ENCODE measurements at regions not wholly inside any gene's neighbourhood (a gene's known extent, or its start where the extent isn't known, plus 50 kb on each side); places are given as distances from the start of the nearest gene placed in this dataset.
"Not testable (repeated sequence)": the region's sequence is repeated elsewhere in the genome, so short reads cannot be mapped to it uniquely, and the experiment has no call there.

- DNase-seq: no peak
Measured at GRCh38 chr5:25160891-25161290, 516.1 kb upstream of the CDH10 start.

GRCh38 chr5:25150819-25151218, 506.0 kb upstream of the CDH10 start:
- DNase-seq: peak; percentile 46

DNA sequence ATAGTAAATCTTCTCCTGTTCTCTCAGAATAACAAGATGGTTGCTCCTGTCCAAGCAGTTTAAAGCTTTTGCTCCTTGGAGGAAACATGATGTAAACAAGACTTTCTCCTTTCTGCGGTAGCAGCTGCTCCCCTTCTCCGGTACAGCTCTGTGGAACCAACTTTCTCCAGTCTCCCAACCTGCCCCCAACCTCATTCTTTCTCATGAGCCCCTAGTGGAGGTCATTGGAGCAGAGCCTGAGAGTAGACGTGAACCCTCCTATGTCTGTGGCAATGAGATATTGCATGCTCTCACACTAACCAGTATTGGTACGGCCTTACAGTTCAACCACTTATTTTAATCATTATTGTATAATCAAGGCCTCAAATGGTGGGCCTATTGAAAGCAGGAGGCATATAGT, 483.8 kb upstream of the CDH10 start:
- DNase-seq: no peak

DNA sequence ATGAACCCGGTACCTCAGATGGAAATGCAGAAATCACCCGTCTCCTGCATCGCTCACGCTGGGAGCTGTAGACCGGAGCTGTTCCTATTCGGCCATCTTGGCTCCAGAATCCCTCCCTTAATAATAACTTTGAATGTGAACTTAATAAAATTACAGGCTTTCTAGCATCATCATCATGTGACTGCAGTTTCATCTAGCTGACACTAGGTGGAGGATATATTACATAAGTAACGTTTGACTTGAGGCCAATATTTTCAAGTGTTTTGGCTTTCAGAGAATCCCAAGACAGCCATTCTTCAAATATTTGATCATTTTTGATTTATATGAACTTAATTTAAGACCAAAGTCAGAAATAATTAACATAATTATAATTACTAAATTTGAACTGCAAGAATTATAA, 474.9 kb upstream of the CDH10 start:
- DNase-seq: peak; percentile 64

- DNase-seq: no peak
Measured at GRCh38 chr5:25107853-25108252, 463.1 kb upstream of the CDH10 start.

- no peak for DNase-seq
Measured at GRCh38 chr5:25099538-25099937, 454.8 kb upstream of the CDH10 start.

DNA sequence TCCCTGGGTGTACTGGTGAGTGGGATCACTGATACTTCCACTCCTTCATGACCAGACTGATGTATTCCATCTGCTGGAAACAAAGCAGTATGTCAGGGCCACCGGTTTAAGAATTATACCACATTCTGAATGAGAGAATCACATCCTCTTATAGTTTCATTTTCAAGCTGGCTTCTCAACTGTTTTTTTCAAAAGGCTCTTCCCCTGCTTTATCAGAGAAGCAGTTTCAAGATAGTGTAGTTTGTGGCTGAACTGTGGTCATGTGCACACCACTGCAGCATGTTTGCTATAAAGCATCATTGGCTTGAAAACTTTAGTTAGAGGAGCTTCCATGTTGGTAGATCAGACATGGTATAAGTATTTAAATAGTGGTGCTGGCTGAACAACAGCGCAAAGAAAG, 450.5 kb upstream of the CDH10 start:
- no peak for DNase-seq

DNA sequence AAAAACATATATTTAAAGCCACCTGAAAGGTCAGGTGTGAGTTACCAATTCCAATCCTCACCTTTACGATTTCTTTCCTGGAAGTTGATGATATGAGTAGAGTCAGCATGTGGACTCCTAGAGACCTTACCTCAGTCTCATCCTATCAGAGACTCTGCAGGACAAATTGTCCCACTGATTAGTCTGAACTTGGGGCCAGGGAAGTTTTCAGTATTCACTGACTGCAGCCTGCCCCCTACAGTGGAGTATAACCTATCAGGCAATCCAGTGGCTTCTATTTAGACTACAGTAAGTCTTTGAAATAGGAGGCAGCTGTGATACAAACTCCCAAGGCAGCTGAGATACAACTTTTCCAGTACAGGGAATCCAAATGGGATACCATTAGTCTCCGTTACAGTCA, 449.4 kb upstream of the CDH10 start:
- no peak for DNase-seq

DNA sequence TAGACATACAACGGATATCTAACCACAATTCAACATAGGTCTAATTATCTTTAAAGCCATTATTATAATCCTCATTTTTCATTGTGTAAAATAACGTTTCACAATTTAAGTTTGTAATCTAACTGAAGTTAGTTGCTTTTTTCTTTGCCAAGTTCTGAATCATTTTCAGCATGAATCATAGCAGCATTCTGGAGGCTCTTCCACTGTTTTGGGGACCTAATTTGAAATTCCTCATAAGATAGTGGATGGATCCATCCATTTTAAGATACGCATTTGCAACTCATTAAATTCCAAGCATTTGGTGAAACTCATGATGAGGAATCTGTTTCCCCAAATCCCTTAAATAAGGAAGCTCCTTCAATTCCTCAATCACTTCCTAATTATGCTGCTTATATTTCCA, 447.1 kb upstream of the CDH10 start:
- no peak for DNase-seq

DNA sequence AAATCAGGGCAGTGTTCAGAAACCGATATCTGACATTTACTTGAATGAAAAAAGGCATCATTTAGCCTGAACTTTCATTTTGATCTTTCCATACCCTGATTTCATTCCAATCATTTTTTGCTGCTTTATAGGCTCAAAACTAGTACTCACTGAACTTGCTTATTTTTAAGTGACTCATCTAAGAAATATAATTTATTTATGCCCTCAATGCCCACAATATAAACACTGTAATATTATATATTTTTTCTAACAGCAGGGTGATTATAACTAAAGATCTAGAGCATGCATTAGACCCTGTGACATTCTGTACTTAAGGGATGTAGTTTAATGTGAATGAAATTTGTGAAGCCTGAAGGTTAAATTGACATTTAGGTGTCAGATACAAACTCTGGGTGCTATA, 446.1 kb upstream of the CDH10 start:
- no peak for DNase-seq

GRCh38 chr5:25090275-25090674, 445.5 kb upstream of the CDH10 start:
- no peak for DNase-seq

GRCh38 chr5:25088689-25089088, 443.9 kb upstream of the CDH10 start:
- not testable (repeated sequence) for DNase-seq

DNA sequence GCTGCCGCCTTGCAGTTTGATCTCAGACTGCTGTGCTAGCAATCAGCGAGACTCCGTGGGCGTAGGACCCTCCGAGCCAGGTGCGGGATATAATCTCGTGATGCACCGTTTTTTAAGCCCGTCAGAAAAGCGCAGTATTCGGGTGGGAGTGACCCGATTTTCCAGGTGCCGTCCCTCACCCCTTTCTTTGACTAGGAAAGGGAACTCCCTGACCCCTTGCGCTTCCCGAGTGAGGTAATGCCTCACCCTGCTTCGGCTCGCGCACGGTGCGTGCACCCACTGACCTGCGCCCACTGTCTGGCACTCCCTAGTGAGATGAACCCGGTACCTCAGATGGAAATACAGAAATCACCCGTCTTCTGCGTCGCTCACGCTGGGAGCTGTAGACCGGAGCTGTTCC, 438.5 kb upstream of the CDH10 start:
- not testable (repeated sequence) for DNase-seq

GRCh38 chr5:25066239-25066638, 421.5 kb upstream of the CDH10 start:
- no peak for DNase-seq

DNA sequence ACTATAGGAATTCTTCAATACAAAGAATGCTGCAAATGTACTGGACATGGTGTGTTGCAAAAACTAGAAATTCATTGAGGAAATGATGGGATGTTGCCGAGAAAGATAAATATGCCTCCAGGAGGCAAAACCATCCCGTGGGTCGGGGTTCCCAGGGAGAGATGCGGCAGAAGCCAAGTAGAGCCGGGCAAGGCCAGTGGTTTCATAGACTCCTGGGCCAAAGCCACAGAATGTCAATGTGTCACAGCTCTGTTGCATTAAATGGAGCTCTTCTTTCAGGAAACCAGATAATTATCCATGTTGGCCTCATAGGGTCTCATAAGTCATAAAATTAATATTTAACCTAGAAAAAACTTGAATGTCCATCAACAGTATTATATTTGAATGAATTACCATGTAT, 419.5 kb upstream of the CDH10 start:
- no peak for DNase-seq

DNA sequence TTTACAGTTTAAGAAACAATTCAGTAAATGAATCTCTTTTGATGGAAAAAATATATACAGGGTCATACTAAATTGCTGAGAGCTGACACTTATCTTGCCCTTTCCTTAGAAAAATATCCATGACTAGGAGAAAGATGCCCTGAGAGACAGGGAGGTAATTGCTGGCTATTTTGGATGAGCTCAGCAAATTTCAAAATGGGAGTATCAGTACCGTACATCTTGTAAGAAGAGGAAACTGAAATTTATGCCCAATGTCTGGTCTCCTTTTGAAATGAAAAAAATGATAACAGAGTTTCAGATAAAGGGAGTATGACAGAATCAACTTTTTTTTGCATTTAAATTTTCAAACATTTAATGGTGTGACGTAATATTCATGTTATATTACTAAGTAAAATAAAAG, 415.8 kb upstream of the CDH10 start:
- DNase-seq: no peak

DNA sequence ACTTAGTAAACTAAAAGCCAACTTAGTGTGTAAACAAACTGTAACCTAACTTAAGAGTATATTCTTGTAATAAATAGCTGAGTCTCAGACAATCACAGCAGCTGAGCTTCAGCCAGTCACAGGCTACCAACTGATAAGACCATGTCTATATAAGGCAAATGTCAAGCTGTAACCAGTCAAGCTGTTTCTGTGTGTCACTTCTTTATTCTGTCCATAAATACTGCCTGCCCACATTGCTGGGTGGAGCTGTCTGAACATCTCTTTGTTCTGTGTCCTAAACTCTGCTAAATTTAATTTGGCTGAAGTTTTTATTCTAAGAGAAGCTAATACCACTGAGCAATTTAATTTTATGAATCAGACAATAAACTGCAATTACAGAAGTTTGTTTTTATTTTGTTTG, 412.1 kb upstream of the CDH10 start:
- DNase-seq: peak; percentile 0

- no peak for DNase-seq
Measured at GRCh38 chr5:25033658-25034057, 388.9 kb upstream of the CDH10 start.

DNA sequence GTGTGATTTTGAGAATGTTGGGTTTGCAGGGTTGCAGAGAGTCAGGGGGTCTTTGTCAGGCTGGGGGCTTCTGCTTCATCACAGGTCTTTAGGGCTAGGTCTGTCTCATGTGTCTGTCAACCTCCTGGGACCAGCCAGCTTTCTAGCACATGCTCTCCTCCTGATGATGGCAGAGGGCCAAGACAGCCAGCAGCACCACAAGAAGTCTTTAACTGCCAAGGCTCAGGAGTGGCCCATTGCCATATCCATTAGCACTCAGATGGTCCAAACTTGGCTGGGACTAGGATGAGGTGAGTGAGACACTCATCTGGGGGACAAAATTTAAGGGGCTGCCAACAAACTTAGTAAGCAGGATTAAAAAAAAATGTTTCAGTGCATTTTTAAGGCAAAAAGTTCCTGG, 384.2 kb upstream of the CDH10 start:
- no peak for DNase-seq

DNA sequence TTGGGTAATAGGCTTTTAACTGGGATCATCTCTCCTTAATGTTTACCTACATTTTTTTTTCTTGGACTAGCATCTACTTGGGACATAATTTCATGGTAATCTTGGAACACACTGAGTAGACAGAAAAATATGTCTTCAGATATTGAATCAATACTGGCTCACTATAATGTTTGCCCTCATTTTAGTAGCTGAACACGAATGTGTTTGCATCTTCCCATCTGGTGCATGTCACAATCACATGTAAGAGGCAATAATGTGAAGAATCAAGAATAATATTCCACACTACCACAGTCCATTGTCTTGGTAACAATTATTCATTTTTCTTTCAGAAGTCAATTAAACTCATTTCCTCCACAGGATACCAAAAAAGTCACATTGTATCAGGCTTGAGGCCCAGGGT, 382.7 kb upstream of the CDH10 start:
- no peak for DNase-seq

DNA sequence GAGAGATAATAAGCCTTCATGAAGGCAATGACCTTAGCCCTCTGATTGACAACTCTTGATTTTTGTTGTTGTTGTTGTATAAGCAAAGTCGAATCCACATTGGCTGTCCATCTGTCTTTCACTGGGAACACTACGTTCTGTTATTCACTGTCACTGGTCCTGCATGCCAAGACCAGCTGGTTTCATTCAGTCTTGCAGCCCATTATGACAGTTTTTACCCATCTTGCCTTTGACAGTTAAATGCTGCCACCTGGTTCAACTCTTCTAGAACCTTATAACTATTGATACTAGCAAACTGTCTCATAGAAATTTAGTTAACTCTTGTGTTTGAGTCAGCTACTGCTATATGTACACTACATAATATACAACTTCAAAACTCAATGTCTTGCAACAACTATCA, 382.3 kb upstream of the CDH10 start:
- DNase-seq: no peak

DNA sequence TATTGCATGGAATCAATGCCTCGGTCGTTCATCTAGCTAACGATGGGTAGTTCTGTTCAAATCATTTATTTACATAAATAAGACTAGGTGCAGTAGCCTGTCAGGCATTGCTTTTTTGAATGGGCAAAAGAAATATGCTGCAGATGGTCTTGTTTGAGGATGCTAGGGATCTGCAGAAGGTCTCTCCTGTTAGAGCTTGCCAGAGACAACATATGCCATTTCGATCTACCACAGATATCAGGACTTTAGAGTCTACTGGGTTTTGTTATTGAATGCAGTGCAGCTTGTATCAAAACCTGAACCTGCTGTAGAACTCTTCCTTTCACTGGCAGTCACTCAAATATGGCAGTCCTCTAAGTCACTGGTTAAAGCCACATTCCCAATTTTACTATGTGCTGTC, 381.1 kb upstream of the CDH10 start:
- DNase-seq: no peak

GRCh38 chr5:25020454-25020853, 375.7 kb upstream of the CDH10 start:
- no peak for DNase-seq

- no peak for DNase-seq
Measured at GRCh38 chr5:25009063-25009462, 364.3 kb upstream of the CDH10 start.

- peak; percentile 20 for DNase-seq
Measured at GRCh38 chr5:25006734-25007133, 362.0 kb upstream of the CDH10 start.

GRCh38 chr5:25006237-25006636, 361.5 kb upstream of the CDH10 start:
- no peak for DNase-seq

Data from hematopoietic multipotent progenitor cell treated with erythropoietin and hydrocortisone succinate and interleukin-3 and kit ligand, for 6 days (in vitro differentiated cells).